Hematopoietic multipotent progenitor cell treated with erythropoietin and hydrocortisone succinate and interleukin-3 and kit ligand, for 8 days (in vitro differentiated cells): ENCODE measurements at regions not wholly inside any gene's neighbourhood (a gene's known extent, or its start where the extent isn't known, plus 50 kb on each side); places are given as distances from the start of the nearest gene placed in this dataset.

Experiments used
- DNase-seq: peaks from one replicate; pipeline ENCODE4 v3.0.0-alpha.2; 2015

DNA sequence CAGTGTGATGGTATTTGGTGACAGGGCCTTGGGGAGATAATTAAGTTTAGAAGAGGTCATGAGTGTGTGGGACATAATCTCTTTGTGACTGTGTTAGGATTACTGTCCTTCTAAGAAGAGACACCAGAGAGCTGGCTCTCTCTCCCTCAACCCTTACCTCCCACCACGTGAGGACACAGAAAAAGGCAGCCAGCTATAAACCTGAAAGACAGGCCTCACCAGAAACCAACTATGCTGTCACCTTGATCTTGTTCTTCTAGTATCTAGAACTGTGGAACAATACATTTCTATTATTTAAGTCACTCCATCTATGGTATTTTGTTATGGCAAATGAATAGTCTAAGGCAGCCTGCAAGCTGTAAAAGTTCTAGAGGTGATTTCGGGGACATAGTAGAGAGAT is 203.7 kb downstream of the OTOR start:
- no peak for DNase-seq

- no peak for DNase-seq
Measured at GRCh38 chr20:16952965-16953364, 204.8 kb downstream of the OTOR start.

- no peak for DNase-seq
Measured at GRCh38 chr20:16953858-16954257, 205.7 kb downstream of the OTOR start.

GRCh38 chr20:16955462-16955861 is 207.3 kb downstream of the OTOR start:
- no peak for DNase-seq

- DNase-seq, result no peak
Measured at GRCh38 chr20:16955971-16956370, 207.8 kb downstream of the OTOR start.

DNA sequence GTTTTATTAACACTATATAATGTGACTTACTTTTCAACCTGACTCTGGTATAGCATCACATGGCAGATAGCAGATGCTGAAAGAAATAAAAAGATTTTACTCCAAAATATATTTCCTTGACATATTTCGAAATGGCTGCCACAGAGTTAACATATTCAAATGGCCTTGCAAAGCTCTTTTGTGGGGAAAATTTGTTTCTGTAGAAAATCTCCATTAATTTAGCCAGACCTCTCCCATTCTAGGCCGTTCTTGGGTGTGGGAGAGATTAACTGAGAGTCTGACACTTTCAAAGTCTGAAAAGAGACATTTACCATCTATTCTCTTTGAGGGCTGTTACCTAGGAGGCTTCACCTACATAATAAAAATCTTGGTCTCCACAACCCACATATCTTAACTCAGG is 217.2 kb downstream of the OTOR start:
- DNase-seq, result no peak

- DNase-seq, result no peak
Measured at GRCh38 chr20:16966276-16966880, 218.2 kb downstream of the OTOR start.

- no peak for DNase-seq
Measured at GRCh38 chr20:16968099-16968498, 219.9 kb downstream of the OTOR start.

DNA sequence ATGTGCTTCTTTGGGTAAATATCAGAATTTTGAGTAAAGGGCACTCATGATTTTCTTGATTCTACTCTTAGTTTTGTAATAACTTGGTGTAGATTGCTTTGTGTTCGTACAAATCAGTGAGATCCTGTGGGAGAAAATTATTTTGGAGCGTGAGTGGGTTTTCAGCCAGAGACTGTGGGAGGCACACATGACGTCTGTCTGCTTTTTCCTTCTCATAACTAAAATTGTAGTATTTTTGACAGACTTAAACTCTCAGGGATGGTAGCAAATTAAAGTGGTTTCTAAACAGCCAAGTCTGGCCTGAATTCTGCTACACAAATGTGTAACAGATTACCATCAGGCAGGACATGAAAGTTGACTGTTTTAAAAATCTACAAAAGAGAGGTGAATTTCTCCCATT is 222.6 kb downstream of the OTOR start:
- no peak for DNase-seq

GRCh38 chr20:16974080-16974854 is 226.1 kb downstream of the OTOR start:
- no peak for DNase-seq

GRCh38 chr20:16974855-16975162 is 226.7 kb downstream of the OTOR start:
- no peak for DNase-seq

GRCh38 chr20:16975682-16976081 is 227.5 kb downstream of the OTOR start:
- no peak for DNase-seq

DNA sequence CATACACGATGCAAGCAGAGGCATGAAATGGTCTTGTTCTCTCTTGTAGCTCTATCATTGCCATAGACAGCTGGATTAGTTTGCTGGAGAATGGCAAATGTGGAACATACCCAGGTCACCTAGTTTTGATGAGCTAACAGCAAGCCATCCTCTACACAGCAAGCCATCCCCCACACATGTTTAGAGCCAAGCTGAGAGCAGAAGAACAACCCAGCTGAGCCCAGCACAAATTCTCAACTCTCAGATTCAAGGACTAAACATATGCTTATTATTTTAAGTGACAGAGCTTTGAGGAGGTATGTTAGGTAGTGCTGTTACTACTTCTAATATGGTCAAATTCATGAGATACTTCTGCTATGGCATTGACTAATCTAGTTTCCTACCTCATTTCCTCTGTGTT is 230.3 kb downstream of the OTOR start:
- no peak for DNase-seq

DNA sequence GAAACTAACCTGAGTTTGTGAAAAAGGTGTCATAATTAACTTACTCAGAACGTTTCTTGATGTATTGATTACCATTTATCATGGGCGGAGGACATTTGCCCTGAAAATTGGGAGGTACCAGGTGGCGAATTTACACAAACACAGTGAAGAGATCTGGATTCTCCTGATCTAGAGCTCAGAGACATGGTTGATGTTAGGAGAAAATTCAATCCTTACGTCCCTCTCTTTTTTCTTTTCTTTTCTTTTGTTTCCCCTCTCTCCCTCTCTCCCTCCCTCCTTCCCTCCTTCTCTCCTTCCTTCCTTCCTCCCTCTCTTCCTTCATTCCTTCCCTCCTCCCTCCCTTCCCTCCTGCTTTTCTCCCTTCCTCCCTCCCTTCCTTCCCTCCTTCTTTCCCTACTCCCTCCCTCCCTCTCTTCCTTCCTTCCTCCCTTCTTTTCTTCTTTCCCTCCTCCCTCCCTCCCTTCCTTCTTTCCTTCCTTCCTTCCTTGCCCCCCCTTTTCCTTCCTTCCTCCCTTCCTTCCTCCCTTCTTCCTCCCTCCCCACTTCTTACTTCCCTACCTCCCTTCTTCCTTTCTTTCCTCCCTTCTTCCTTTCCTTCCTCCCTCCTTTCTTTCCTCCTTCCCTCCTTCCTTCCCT is 234.1 kb downstream of the OTOR start:
- DNase-seq, result no peak

- no peak for DNase-seq
Measured at GRCh38 chr20:16984481-16984880, 236.3 kb downstream of the OTOR start.

- DNase-seq, result no peak
Measured at GRCh38 chr20:17003170-17003870, 223.5 kb upstream of the PCSK2 start.

DNA sequence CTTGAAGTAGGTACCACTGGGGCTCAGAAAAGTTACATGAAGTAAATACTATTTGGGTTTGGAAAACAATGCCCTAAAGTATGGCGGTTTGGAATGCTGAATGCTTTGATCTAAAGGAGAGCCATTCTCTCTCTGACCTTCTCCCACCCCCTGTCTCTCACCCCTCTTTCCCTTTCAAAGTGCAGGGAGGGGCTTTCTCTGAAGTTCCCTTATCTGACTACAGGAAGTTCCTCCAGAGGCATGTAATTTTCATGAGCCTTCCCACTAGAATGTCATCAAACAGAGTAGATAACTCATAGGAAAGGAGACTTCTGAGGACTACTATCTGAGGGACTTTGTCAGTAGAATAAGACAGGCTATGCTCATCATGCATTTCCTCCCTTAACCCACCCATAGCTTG is 216.7 kb upstream of the PCSK2 start:
- DNase-seq, result no peak

DNA sequence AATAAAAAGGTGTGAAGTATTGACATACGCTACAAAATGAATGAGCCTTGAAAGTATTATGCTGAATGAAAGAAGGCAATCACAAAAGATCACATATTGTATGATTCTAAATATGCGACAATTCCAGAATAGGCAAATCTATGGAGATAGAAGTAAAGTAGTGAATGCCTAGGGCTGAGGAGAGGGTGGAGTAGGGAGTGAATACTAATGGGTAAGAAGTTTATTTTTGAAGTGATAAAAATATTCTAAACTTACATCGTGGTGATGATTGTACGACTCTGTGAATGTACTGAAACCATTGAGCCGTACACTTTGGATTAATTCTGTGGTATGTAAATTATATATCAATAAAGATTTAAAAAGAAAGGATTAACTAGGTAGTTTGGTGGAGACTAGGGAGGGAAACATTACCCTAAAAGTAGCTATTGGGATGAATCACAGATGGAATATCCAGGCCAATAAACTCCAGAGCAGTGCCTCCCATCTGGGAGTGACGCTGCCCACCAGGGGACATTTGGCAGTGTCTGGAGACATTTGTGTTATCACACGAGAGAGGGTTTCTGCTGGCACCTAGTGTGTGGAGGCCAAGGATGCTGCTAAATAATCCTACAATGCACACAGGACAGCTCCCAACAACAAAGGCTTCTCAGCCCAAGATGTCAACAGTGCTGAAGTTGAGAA is 214.2 kb upstream of the PCSK2 start:
- no peak for DNase-seq

GRCh38 chr20:17014217-17014616 is 212.6 kb upstream of the PCSK2 start:
- DNase-seq, result no peak

DNA sequence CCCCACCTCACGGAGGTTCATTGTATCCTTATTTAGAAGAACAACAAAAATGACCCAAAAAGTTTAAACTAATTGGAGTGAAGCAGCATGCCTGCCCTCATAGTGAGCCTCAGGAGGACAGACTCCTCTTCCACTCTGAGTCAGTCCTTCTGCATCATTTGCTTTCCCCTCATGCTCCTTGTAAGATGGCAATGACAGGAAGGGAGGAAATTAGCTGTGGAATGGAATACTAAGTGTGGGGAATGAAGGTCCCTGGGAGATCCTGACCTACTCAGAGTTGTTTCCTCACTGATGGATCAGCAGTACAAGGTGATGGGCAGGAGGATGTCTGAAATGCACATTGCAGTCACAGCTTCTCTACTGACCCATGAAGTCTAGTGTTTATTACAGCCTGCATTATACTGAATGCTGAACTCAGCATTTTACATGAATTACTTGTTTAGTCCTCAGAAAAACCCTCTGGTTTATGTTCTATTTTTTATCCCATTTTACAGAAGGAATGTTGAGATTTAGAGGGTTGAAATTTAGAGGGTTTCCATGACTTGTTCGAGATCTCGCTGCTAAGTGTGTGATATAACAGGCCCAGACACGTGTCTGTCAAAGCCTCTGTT is 212.0 kb upstream of the PCSK2 start:
- DNase-seq, result no peak

GRCh38 chr20:17017232-17017631 is 209.6 kb upstream of the PCSK2 start:
- no peak for DNase-seq

GRCh38 chr20:17021481-17021880 is 205.4 kb upstream of the PCSK2 start:
- DNase-seq, result no peak

GRCh38 chr20:17023036-17023435 is 203.8 kb upstream of the PCSK2 start:
- no peak for DNase-seq
